OCI-LY3 (cell line): ENCODE measurements at regions not wholly inside any gene's neighbourhood (a gene's known extent, or its start where the extent isn't known, plus 50 kb on each side); places are given as distances from the start of the nearest gene placed in this dataset.

Source experiments
- EZH2phosphoT487 ChIP-seq: fragments of 200-600 bp; shearing (Covaris generic); IDR thresholded peaks from 2 replicates; pipeline ENCODE4 v1.6.1; 2018; ENCODE audit warnings: antibody characterized with exemption, mixed run types, low read depth
- TF ChIP-seq, protein P1 (sequence below): fragments of 200-600, 300-600 bp; sonication (generic); IDR thresholded peaks from 2 replicates; pipeline ENCODE4 v1.5.1; 2014; ENCODE audit warnings: antibody characterized with exemption, low read length, low read depth

DNA sequence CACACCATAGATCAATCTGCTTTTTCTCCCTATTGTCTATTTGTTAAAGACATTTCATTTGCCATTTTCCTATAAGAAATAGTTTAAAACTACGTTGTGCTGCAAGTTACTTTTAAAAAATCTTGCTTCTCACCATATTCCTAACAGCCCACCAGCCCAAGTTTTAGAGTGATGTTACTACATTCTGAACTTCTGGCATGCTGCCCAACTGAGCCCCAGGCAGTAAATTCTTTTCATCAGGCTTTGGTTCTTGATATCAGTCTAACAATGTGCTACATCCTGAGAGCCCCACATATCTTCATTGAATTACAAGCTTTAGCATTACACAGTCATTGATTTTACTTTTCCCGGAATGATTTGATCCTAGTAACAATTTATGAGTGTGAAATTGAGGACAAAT lies 283.8 kb upstream of the IL1RAPL1 start:
- TF ChIP-seq, protein P1, sequence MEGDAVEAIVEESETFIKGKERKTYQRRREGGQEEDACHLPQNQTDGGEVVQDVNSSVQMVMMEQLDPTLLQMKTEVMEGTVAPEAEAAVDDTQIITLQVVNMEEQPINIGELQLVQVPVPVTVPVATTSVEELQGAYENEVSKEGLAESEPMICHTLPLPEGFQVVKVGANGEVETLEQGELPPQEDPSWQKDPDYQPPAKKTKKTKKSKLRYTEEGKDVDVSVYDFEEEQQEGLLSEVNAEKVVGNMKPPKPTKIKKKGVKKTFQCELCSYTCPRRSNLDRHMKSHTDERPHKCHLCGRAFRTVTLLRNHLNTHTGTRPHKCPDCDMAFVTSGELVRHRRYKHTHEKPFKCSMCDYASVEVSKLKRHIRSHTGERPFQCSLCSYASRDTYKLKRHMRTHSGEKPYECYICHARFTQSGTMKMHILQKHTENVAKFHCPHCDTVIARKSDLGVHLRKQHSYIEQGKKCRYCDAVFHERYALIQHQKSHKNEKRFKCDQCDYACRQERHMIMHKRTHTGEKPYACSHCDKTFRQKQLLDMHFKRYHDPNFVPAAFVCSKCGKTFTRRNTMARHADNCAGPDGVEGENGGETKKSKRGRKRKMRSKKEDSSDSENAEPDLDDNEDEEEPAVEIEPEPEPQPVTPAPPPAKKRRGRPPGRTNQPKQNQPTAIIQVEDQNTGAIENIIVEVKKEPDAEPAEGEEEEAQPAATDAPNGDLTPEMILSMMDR, result no peak
- TF ChIP-seq EZH2phosphoT487, result no peak
